ENCODE measurements at regions not wholly inside any gene's neighbourhood (a gene's known extent, or its start where the extent isn't known, plus 50 kb on each side); places are given as distances from the start of the nearest gene placed in this dataset.

DNA sequence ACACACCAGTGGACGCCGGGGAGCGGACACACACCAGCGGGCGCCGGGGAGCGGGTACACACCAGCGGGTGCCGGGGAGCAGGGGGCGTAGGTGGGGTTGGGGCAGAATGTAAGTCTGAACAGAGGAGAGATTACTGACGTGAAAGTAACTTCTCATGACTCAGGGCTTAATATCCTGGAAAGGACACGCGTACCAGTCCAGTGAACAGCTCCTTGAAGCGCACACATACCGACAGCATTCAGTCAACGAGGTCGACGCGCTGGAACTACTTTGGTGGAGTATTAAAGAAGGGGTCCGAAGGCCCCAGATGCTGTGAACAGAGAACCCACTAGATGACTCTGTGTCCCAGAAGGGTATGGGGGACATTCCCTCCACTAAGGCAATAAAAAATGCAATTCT lies 129.6 kb downstream of the ENGASE start:
- no peak overlapping the region for H3K4me3 ChIP-seq (ENCODE audit: low read depth in 1 of 2, low read length in 2 of 2)
- no peaks in the 10 kb centered on the region for H3K4me1 ChIP-seq (ENCODE audit: control insufficient read depth in 1 of 2, insufficient read depth in 2 of 2, low read length in 2 of 2)
- H3K9ac ChIP-seq (ENCODE audit: low read depth in 1 of 2, low read length in 2 of 2), result no peak overlapping the region
- no peaks in the 10 kb centered on the region for H3K9me3 ChIP-seq (ENCODE audit: control insufficient read depth in 1 of 2, low read length in 2 of 2)
- no peaks in the 10 kb centered on the region for H3K36me3 ChIP-seq (ENCODE audit: control insufficient read depth in 1 of 2, insufficient read depth in 2 of 2, low read length in 2 of 2)
- peaks cover 8 to 19% of the 10 kb centered on the region in 2 donors for H3K27me3 ChIP-seq (ENCODE audit: control insufficient read depth in 1 of 2, insufficient read depth in 2 of 2, low read length in 2 of 2)
- no peak overlapping the region for H3K27ac ChIP-seq (ENCODE audit: low read depth, low read length)

- Histone ChIP-seq H3K27ac (ENCODE audit: low read depth, low read length) (no peak overlapping the region), H3K36me3 (ENCODE audit: control insufficient read depth in 1 of 2, insufficient read depth in 2 of 2, low read length in 2 of 2) (no peaks in the 10 kb centered on the region), H3K4me1 (ENCODE audit: control insufficient read depth in 1 of 2, insufficient read depth in 2 of 2, low read length in 2 of 2) (no peaks in the 10 kb centered on the region), H3K27me3 (ENCODE audit: control insufficient read depth in 1 of 2, insufficient read depth in 2 of 2, low read length in 2 of 2) (peaks cover 8 to 19% of the 10 kb centered on the region in 2 donors), H3K9me3 (ENCODE audit: control insufficient read depth in 1 of 2, low read length in 2 of 2) (no peaks in the 10 kb centered on the region), H3K9ac (ENCODE audit: low read depth in 1 of 2, low read length in 2 of 2) (no peak overlapping the region), H3K4me3 (ENCODE audit: low read depth in 1 of 2, low read length in 2 of 2) (no peak overlapping the region)
These were observed 129.0 kb downstream of the ENGASE start for GRCh38 chr17:79203657-79204056.

DNA sequence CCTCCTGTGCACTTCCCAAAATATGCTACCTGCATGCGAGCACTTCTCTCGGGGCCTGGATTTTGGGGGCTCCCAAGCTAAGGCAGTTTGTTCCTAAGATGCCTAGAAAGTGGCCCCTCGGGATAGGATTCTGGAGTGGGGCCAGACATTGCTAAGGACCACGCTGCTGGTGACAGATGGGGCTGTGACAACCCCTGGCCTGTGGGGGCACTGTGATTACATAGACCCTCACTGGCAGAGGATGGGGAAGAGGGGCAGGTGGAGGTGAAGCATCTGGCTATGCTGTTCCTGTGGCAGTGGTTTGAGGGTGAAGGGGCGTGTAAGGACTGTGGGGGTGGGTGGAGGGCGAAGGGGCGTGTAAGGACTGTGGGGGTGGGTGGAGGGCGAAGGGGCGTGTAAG lies 128.4 kb downstream of the ENGASE start:
- Histone ChIP-seq H3K36me3 (ENCODE audit: control insufficient read depth in 1 of 2, insufficient read depth in 2 of 2, low read length in 2 of 2) (no peaks in the 10 kb centered on the region), H3K4me3 (ENCODE audit: low read depth in 1 of 2, low read length in 2 of 2) (no peak overlapping the region), H3K27me3 (ENCODE audit: control insufficient read depth in 1 of 2, insufficient read depth in 2 of 2, low read length in 2 of 2) (peaks cover 8 to 19% of the 10 kb centered on the region in 2 donors), H3K9me3 (ENCODE audit: control insufficient read depth in 1 of 2, low read length in 2 of 2) (no peaks in the 10 kb centered on the region), H3K9ac (ENCODE audit: low read depth in 1 of 2, low read length in 2 of 2) (no peak overlapping the region), H3K4me1 (ENCODE audit: control insufficient read depth in 1 of 2, insufficient read depth in 2 of 2, low read length in 2 of 2) (no peaks in the 10 kb centered on the region), H3K27ac (ENCODE audit: low read depth, low read length) (no peak overlapping the region)

DNA sequence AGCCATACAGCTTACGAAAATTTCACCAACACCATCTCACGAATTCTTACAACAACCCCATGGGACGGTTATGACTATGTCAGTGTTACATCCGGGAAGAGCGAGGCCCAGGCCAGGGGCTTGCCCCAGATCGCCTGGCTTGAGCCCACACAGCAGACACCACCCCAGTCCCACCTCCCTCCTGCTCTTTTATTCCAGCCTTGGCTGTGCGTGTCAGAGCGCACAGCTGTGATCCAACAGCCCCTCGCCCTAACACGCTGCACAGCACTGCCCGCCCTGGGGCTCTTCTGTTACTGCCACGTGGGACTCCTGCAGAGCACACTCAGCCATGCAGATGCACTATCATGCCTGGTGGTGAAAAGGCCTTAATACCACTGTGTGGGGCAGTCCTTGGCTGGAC lies 127.9 kb downstream of the ENGASE start:
- Histone ChIP-seq H3K27ac (ENCODE audit: low read depth, low read length) (no peak overlapping the region), H3K9me3 (ENCODE audit: control insufficient read depth in 1 of 2, low read length in 2 of 2) (no peaks in the 10 kb centered on the region), H3K9ac (ENCODE audit: low read depth in 1 of 2, low read length in 2 of 2) (no peak overlapping the region), H3K4me1 (ENCODE audit: control insufficient read depth in 1 of 2, insufficient read depth in 2 of 2, low read length in 2 of 2) (no peaks in the 10 kb centered on the region), H3K36me3 (ENCODE audit: control insufficient read depth in 1 of 2, insufficient read depth in 2 of 2, low read length in 2 of 2) (no peaks in the 10 kb centered on the region), H3K27me3 (ENCODE audit: control insufficient read depth in 1 of 2, insufficient read depth in 2 of 2, low read length in 2 of 2) (peaks cover 8 to 19% of the 10 kb centered on the region in 2 donors), H3K4me3 (ENCODE audit: low read depth in 1 of 2, low read length in 2 of 2) (no peak overlapping the region)

GRCh38 chr17:79201536-79202227 lies 127.1 kb downstream of the ENGASE start:
- Histone ChIP-seq H3K27me3 (ENCODE audit: control insufficient read depth in 1 of 2, insufficient read depth in 2 of 2, low read length in 2 of 2) (peaks cover 8 to 19% of the 10 kb centered on the region in 2 donors), H3K9ac (ENCODE audit: low read depth in 1 of 2, low read length in 2 of 2) (no peak overlapping the region), H3K36me3 (ENCODE audit: control insufficient read depth in 1 of 2, insufficient read depth in 2 of 2, low read length in 2 of 2) (no peaks in the 10 kb centered on the region), H3K9me3 (ENCODE audit: control insufficient read depth in 1 of 2, low read length in 2 of 2) (no peaks in the 10 kb centered on the region), H3K4me1 (ENCODE audit: control insufficient read depth in 1 of 2, insufficient read depth in 2 of 2, low read length in 2 of 2) (no peaks in the 10 kb centered on the region), H3K4me3 (ENCODE audit: low read depth in 1 of 2, low read length in 2 of 2) (no peak overlapping the region), H3K27ac (ENCODE audit: low read depth, low read length) (no peak overlapping the region)

DNA sequence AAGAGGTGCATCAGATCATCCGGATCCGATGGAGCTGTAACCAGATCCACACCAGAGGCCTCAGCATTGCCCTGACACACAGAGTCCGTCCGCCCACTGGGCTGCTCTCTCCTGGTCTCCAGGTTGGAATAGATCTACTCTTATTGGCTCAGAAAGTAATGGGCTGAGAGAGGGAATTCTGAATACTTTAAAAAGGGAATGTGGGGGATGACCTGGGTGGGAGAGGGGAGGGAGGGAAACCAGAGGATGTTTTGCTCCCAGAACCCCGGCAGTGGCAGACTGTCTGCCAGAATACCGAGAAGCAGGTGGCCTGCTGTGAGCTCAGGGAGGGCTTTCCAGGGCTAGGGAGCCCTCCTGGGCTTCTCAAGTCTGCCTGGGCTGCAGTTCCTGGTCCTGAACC lies 126.5 kb downstream of the ENGASE start:
- no peaks in the 10 kb centered on the region for H3K9me3 ChIP-seq (ENCODE audit: control insufficient read depth in 1 of 2, low read length in 2 of 2)
- H3K27ac ChIP-seq (ENCODE audit: low read depth, low read length), result no peak overlapping the region
- no peak overlapping the region for H3K4me3 ChIP-seq (ENCODE audit: low read depth in 1 of 2, low read length in 2 of 2)
- H3K36me3 ChIP-seq (ENCODE audit: control insufficient read depth in 1 of 2, insufficient read depth in 2 of 2, low read length in 2 of 2), result no peaks in the 10 kb centered on the region
- H3K27me3 ChIP-seq (ENCODE audit: control insufficient read depth in 1 of 2, insufficient read depth in 2 of 2, low read length in 2 of 2), result peaks cover 4 to 17% of the 10 kb centered on the region in 2 donors
- no peaks in the 10 kb centered on the region for H3K4me1 ChIP-seq (ENCODE audit: control insufficient read depth in 1 of 2, insufficient read depth in 2 of 2, low read length in 2 of 2)
- no peak overlapping the region for H3K9ac ChIP-seq (ENCODE audit: low read depth in 1 of 2, low read length in 2 of 2)

GRCh38 chr17:79196913-79197312 lies 122.3 kb downstream of the ENGASE start:
- no peak overlapping the region for H3K9ac ChIP-seq (ENCODE audit: low read depth in 1 of 2, low read length in 2 of 2)
- H3K4me3 ChIP-seq (ENCODE audit: low read depth in 1 of 2, low read length in 2 of 2), result no peak overlapping the region
- no peaks in the 10 kb centered on the region for H3K9me3 ChIP-seq (ENCODE audit: control insufficient read depth in 1 of 2, low read length in 2 of 2)
- H3K4me1 ChIP-seq (ENCODE audit: control insufficient read depth in 1 of 2, insufficient read depth in 2 of 2, low read length in 2 of 2), result no peaks in the 10 kb centered on the region
- H3K27ac ChIP-seq (ENCODE audit: low read depth, low read length), result no peak overlapping the region
- peaks cover 9 to 23% of the 10 kb centered on the region in 2 donors for H3K27me3 ChIP-seq (ENCODE audit: control insufficient read depth in 1 of 2, insufficient read depth in 2 of 2, low read length in 2 of 2)
- H3K36me3 ChIP-seq (ENCODE audit: control insufficient read depth in 1 of 2, insufficient read depth in 2 of 2, low read length in 2 of 2), result no peaks in the 10 kb centered on the region

GRCh38 chr17:79192503-79193351 lies 118.1 kb downstream of the ENGASE start:
- no peak overlapping the region for H3K27ac ChIP-seq (ENCODE audit: low read depth, low read length)
- H3K4me3 ChIP-seq (ENCODE audit: low read depth in 1 of 2, low read length in 2 of 2), result no peak overlapping the region
- H3K4me1 ChIP-seq (ENCODE audit: control insufficient read depth in 1 of 2, insufficient read depth in 2 of 2, low read length in 2 of 2), result no peaks in the 10 kb centered on the region
- H3K27me3 ChIP-seq (ENCODE audit: control insufficient read depth in 1 of 2, insufficient read depth in 2 of 2, low read length in 2 of 2), result peaks cover 17 to 23% of the 10 kb centered on the region in 2 donors
- no peak overlapping the region for H3K9ac ChIP-seq (ENCODE audit: low read depth in 1 of 2, low read length in 2 of 2)
- no peaks in the 10 kb centered on the region for H3K9me3 ChIP-seq (ENCODE audit: control insufficient read depth in 1 of 2, low read length in 2 of 2)
- H3K36me3 ChIP-seq (ENCODE audit: control insufficient read depth in 1 of 2, insufficient read depth in 2 of 2, low read length in 2 of 2), result no peaks in the 10 kb centered on the region

GRCh38 chr17:79191270-79191934 lies 116.8 kb downstream of the ENGASE start:
- no peaks in the 10 kb centered on the region for H3K9me3 ChIP-seq (ENCODE audit: control insufficient read depth in 1 of 2, low read length in 2 of 2)
- peaks cover 21 to 23% of the 10 kb centered on the region in 2 donors for H3K27me3 ChIP-seq (ENCODE audit: control insufficient read depth in 1 of 2, insufficient read depth in 2 of 2, low read length in 2 of 2)
- H3K36me3 ChIP-seq (ENCODE audit: control insufficient read depth in 1 of 2, insufficient read depth in 2 of 2, low read length in 2 of 2), result no peaks in the 10 kb centered on the region
- no peak overlapping the region for H3K27ac ChIP-seq (ENCODE audit: low read depth, low read length)
- H3K9ac ChIP-seq (ENCODE audit: low read depth in 1 of 2, low read length in 2 of 2), result no peak overlapping the region
- H3K4me3 ChIP-seq (ENCODE audit: low read depth in 1 of 2, low read length in 2 of 2), result no peak overlapping the region
- no peaks in the 10 kb centered on the region for H3K4me1 ChIP-seq (ENCODE audit: control insufficient read depth in 1 of 2, insufficient read depth in 2 of 2, low read length in 2 of 2)

GRCh38 chr17:79189305-79189704 lies 114.7 kb downstream of the ENGASE start:
- Histone ChIP-seq H3K27me3 (ENCODE audit: control insufficient read depth in 1 of 2, insufficient read depth in 2 of 2, low read length in 2 of 2) (peaks cover 34 to 35% of the 10 kb centered on the region in 2 donors), H3K4me1 (ENCODE audit: control insufficient read depth in 1 of 2, insufficient read depth in 2 of 2, low read length in 2 of 2) (no peaks in the 10 kb centered on the region), H3K4me3 (ENCODE audit: low read depth in 1 of 2, low read length in 2 of 2) (no peak overlapping the region), H3K9ac (ENCODE audit: low read depth in 1 of 2, low read length in 2 of 2) (no peak overlapping the region), H3K36me3 (ENCODE audit: control insufficient read depth in 1 of 2, insufficient read depth in 2 of 2, low read length in 2 of 2) (no peaks in the 10 kb centered on the region), H3K27ac (ENCODE audit: low read depth, low read length) (no peak overlapping the region), H3K9me3 (ENCODE audit: control insufficient read depth in 1 of 2, low read length in 2 of 2) (no peaks in the 10 kb centered on the region)

Measured in duodenal mucosa (tissue), 2 donors.